ENCODE measurements at regions not wholly inside any gene's neighbourhood (a gene's known extent, or its start where the extent isn't known, plus 50 kb on each side); places are given as distances from the start of the nearest gene placed in this dataset.
"Not testable (repeated sequence)": the region's sequence is repeated elsewhere in the genome, so short reads cannot be mapped to it uniquely, and the experiment has no call there.

- in situ Hi-C loops (cut with HindIII; ENCODE audit: low sequenced_read_pairs) = no loop called here
- DNase-seq (ENCODE audit: low read depth) = no peak
- TF ChIP-seq CTCF (IDR thresholded peaks at IDR 0.05; ENCODE audit: low read depth, low read length, missing control alignments) = no peak
- no peak overlapping the region for H3K4me3 ChIP-seq (ENCODE audit: low read depth, low read length)
These were observed 211.6 kb upstream of the ZNF217 start for GRCh38 chr20:53804920-53805894.

DNA sequence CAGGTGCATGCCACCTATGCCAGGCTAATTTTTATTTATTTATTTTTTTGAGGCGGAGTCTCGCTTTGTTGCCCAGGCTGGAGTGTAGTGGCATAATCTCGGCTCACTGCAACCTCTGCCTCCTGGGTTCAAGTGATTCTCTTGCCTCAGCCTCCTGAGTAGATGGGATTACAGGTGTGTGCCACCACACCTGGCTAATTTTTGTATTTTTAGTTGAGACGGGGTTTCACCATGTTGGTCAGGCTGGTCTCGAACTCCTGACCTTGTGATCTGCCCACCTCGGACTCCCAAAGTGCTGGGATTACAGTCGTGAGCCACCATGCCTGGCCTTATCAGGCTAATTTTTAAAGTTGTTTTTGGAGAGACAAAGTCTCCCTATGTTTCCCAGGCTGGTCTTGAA lies 210.7 kb upstream of the ZNF217 start:
- H3K4me3 ChIP-seq (ENCODE audit: low read depth, low read length); DNase-seq (ENCODE audit: low read depth); in situ Hi-C loops (cut with HindIII; ENCODE audit: low sequenced_read_pairs): not testable (repeated sequence)

- no peak for DNase-seq (ENCODE audit: low read depth)
- TF ChIP-seq CTCF (IDR thresholded peaks at IDR 0.05; ENCODE audit: low read depth, low read length, missing control alignments) = no peak
- in situ Hi-C loops (cut with HindIII; ENCODE audit: low sequenced_read_pairs) = no loop called here
- H3K4me3 ChIP-seq (ENCODE audit: low read depth, low read length) = no peak overlapping the region
These were observed 210.0 kb upstream of the ZNF217 start for GRCh38 chr20:53803492-53804155.

- no peak overlapping the region for H3K4me3 ChIP-seq (ENCODE audit: low read depth, low read length)
- no peak for DNase-seq (ENCODE audit: low read depth)
- no peak for TF ChIP-seq CTCF (IDR thresholded peaks at IDR 0.05; ENCODE audit: low read depth, low read length, missing control alignments)
- in situ Hi-C loops (cut with HindIII; ENCODE audit: low sequenced_read_pairs) = no loop called here
These were observed 208.2 kb upstream of the ZNF217 start for GRCh38 chr20:53801609-53802370.

GRCh38 chr20:53800883-53801604 lies 207.4 kb upstream of the ZNF217 start:
- no peak for DNase-seq (ENCODE audit: low read depth)
- TF ChIP-seq CTCF (IDR thresholded peaks at IDR 0.05; ENCODE audit: low read depth, low read length, missing control alignments) = no peak
- in situ Hi-C loops (cut with HindIII; ENCODE audit: low sequenced_read_pairs) = no loop called here
- no peak overlapping the region for H3K4me3 ChIP-seq (ENCODE audit: low read depth, low read length)

DNA sequence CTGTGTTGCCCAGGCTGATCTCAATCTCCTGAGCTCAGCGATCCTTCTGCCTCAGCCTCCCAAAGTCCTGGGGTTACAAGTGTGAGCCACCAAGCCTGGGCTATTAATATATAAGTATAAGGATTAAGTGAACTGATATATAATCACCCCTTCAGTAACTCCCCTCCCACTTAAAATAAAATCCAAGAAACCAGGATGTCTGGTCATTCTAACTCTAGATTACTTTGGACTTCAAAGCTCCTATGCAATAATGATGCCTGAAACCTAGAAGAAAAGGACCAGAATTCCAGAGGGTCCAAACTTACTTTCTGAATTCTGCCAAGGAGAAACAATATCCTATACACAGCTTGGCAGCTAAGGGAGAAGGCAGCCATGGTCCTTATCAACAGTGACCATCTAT lies 206.8 kb upstream of the ZNF217 start:
- no peak overlapping the region for H3K4me3 ChIP-seq (ENCODE audit: low read depth, low read length)
- no peak for TF ChIP-seq CTCF (IDR thresholded peaks at IDR 0.05; ENCODE audit: low read depth, low read length, missing control alignments)
- no peak for DNase-seq (ENCODE audit: low read depth)
- in situ Hi-C loops (cut with HindIII; ENCODE audit: low sequenced_read_pairs) = no loop called here

All from astrocyte of the cerebellum (primary cell).